Astrocyte (in vitro differentiated cells and primary cell): ENCODE measurements at regions not wholly inside any gene's neighbourhood (a gene's known extent, or its start where the extent isn't known, plus 50 kb on each side); places are given as distances from the start of the nearest gene placed in this dataset.

Experiments used
- DNase-seq: peaks from one replicate; pipeline ENCODE4 v3.0.0-alpha.2; 2010; ENCODE audit warnings: low read depth
- FAIRE-seq: peaks from 2 replicates; lab custom pipeline; 2011; peaks lifted over from hg19 to GRCh38; lab: Jason Lieb, UNC
- H2AFZ ChIP-seq: 2 replicates; pipeline ENCODE4 v1.6.0; 2012; ENCODE audit warnings: low read depth, low read length, inconsistent platforms
- H3K27ac ChIP-seq: 2 replicates; pipeline ENCODE4 v1.5.1; 2011; ENCODE audit warnings: low read depth, low read length, inconsistent platforms
- H3K27me3 ChIP-seq: 2 replicates; pipeline ENCODE4 v1.6.0; 2011; ENCODE audit warnings: low read length, inconsistent platforms; ENCODE audit not compliant: insufficient read depth
- H3K36me3 ChIP-seq: 2 replicates; pipeline ENCODE4 v1.5.1; 2011; ENCODE audit warnings: low read length, inconsistent platforms; ENCODE audit not compliant: insufficient read depth
- H3K4me1 ChIP-seq: 2 replicates; pipeline ENCODE4 v1.5.1; 2011; ENCODE audit warnings: low read length, inconsistent platforms; ENCODE audit not compliant: insufficient read depth
- H3K4me2 ChIP-seq: 2 replicates; pipeline ENCODE4 v1.6.0; 2012; ENCODE audit warnings: low read length, inconsistent platforms
- H3K4me3 ChIP-seq: 2 replicates; pipeline ENCODE4 v1.5.1; 2011; ENCODE audit warnings: low read depth, mild to moderate bottlenecking, low read length, inconsistent platforms; ENCODE audit not compliant: insufficient read depth
- H3K79me2 ChIP-seq: 2 replicates; pipeline ENCODE4 v1.6.0; 2012; ENCODE audit warnings: mild to moderate bottlenecking, low read length, inconsistent platforms; ENCODE audit not compliant: insufficient read depth
- H3K9ac ChIP-seq: 2 replicates; pipeline ENCODE4 v1.6.0; 2012; ENCODE audit warnings: mild to moderate bottlenecking, low read length, inconsistent platforms
- H3K9me3 ChIP-seq: 2 replicates; pipeline ENCODE4 v1.5.1; 2012; ENCODE audit warnings: low read depth, mild to moderate bottlenecking, low read length, inconsistent platforms; ENCODE audit not compliant: insufficient read depth
- H4K20me1 ChIP-seq: 2 replicates; pipeline ENCODE4 v1.6.0; 2012; ENCODE audit warnings: low read length, inconsistent platforms; ENCODE audit not compliant: insufficient read depth
- H3K27ac Mint-ChIP-seq: one replicate; pipeline ENCODE4 v1.8.0; 2021; ENCODE audit warnings: mild to moderate bottlenecking, mixed read lengths; ENCODE audit not compliant: unreplicated experiment
- H3K27me3 Mint-ChIP-seq: one replicate; pipeline ENCODE4 v1.8.0; 2021; ENCODE audit warnings: low read depth, mixed read lengths; ENCODE audit not compliant: unreplicated experiment
- H3K36me3 Mint-ChIP-seq: one replicate; pipeline ENCODE4 v1.8.0; 2021; ENCODE audit warnings: low read depth, mixed read lengths; ENCODE audit not compliant: unreplicated experiment
- H3K4me1 Mint-ChIP-seq: one replicate; pipeline ENCODE4 v1.8.0; 2021; ENCODE audit warnings: low read depth, mixed read lengths; ENCODE audit not compliant: unreplicated experiment
- H3K4me3 Mint-ChIP-seq: one replicate; pipeline ENCODE4 v1.8.0; 2021; ENCODE audit warnings: mild to moderate bottlenecking, moderate library complexity, mixed read lengths; ENCODE audit not compliant: unreplicated experiment
- H3K9me3 Mint-ChIP-seq: one replicate; pipeline ENCODE4 v1.8.0; 2021; ENCODE audit warnings: mild to moderate bottlenecking, mixed read lengths; ENCODE audit not compliant: unreplicated experiment
- CTCF ChIP-seq: IDR thresholded peaks from 2 replicates; pipeline ENCODE4 v1.5.1; 2011; ENCODE audit warnings: low read depth, mild to moderate bottlenecking, inconsistent platforms, low read length, moderate library complexity; ENCODE audit not compliant: insufficient read depth
- EZH2 ChIP-seq: IDR thresholded peaks from 2 replicates; pipeline ENCODE4 v1.6.1; 2012; ENCODE audit warnings: mild to moderate bottlenecking, low read length, inconsistent platforms; ENCODE audit not compliant: insufficient read depth

- H3K36me3 ChIP-seq: no peaks in the 10 kb centered on the region
- H3K9me3 Mint-ChIP-seq: no peaks in the 10 kb centered on the region
- no peak for FAIRE-seq
These were observed 913.8 kb upstream of the SORCS1 start for GRCh38 chr10:108078263-108078662.

GRCh38 chr10:108072466-108072865 is 908.0 kb upstream of the SORCS1 start:
- no peaks in the 10 kb centered on the region for H3K9me3 ChIP-seq
- Mint-ChIP-seq H3K4me1 (peaks cover 3% of the 10 kb centered on the region), H3K4me3 (no peak overlapping the region), H3K27me3 (no peaks in the 10 kb centered on the region), H3K9me3 (no peaks in the 10 kb centered on the region), H3K27ac (no peak overlapping the region), H3K36me3 (peaks cover 2% of the 10 kb centered on the region)
- DNase-seq (no peak), FAIRE-seq (no peak)
- no peak overlapping the region for H2AFZ ChIP-seq
- H3K36me3 ChIP-seq: no peaks in the 10 kb centered on the region
- no peak overlapping the region for H3K9ac ChIP-seq
- H3K4me3 ChIP-seq: no peak overlapping the region
- H3K4me1 ChIP-seq: no peaks in the 10 kb centered on the region
- H3K4me2 ChIP-seq: no peak overlapping the region
- no peak overlapping the region for H3K27ac ChIP-seq
- H3K79me2 ChIP-seq: no peaks in the 10 kb centered on the region
- H3K27me3 ChIP-seq: no peaks in the 10 kb centered on the region
- no peak for TF ChIP-seq CTCF
- no peak for TF ChIP-seq EZH2
- H4K20me1 ChIP-seq: no peaks in the 10 kb centered on the region

More at GRCh38 chr10:108078263-108078662, 913.8 kb upstream of the SORCS1 start:
- no peak overlapping the region for H3K4me3 ChIP-seq
- H3K27ac ChIP-seq: no peak overlapping the region
- TF ChIP-seq CTCF (no peak), EZH2 (no peak)
- Mint-ChIP-seq H3K4me3 (no peak overlapping the region), H3K27ac (no peak overlapping the region), H3K36me3 (no peaks in the 10 kb centered on the region), H3K27me3 (no peaks in the 10 kb centered on the region), H3K4me1 (peaks cover 3% of the 10 kb centered on the region)
- H4K20me1 ChIP-seq: no peaks in the 10 kb centered on the region
- H3K9ac ChIP-seq: no peak overlapping the region
- H3K4me1 ChIP-seq: no peaks in the 10 kb centered on the region
- no peaks in the 10 kb centered on the region for H3K9me3 ChIP-seq
- H2AFZ ChIP-seq: no peak overlapping the region
- H3K4me2 ChIP-seq: no peak overlapping the region
- no peaks in the 10 kb centered on the region for H3K27me3 ChIP-seq
- H3K79me2 ChIP-seq: no peaks in the 10 kb centered on the region
- no peak for DNase-seq

GRCh38 chr10:108070789-108071188 is 906.3 kb upstream of the SORCS1 start:
- Histone ChIP-seq H3K79me2 (no peaks in the 10 kb centered on the region), H3K4me3 (no peak overlapping the region), H3K36me3 (no peaks in the 10 kb centered on the region), H3K4me2 (no peak overlapping the region), H3K9ac (no peak overlapping the region), H3K9me3 (no peaks in the 10 kb centered on the region), H2AFZ (no peak overlapping the region), H3K27ac (no peak overlapping the region), H3K4me1 (no peaks in the 10 kb centered on the region), H3K27me3 (no peaks in the 10 kb centered on the region), H4K20me1 (no peaks in the 10 kb centered on the region)
- FAIRE-seq (no peak), DNase-seq (no peak)
- no peak overlapping the region for H3K27ac Mint-ChIP-seq
- H3K27me3 Mint-ChIP-seq: no peaks in the 10 kb centered on the region
- H3K4me1 Mint-ChIP-seq: peaks cover 3% of the 10 kb centered on the region
- H3K4me3 Mint-ChIP-seq: no peak overlapping the region
- H3K36me3 Mint-ChIP-seq: peaks cover 2% of the 10 kb centered on the region
- no peaks in the 10 kb centered on the region for H3K9me3 Mint-ChIP-seq
- no peak for TF ChIP-seq EZH2
- no peak for TF ChIP-seq CTCF
